Liver (tissue), 3 donors: ENCODE measurements at regions not wholly inside any gene's neighbourhood (a gene's known extent, or its start where the extent isn't known, plus 50 kb on each side); places are given as distances from the start of the nearest gene placed in this dataset.

ENCODE experiments used
- TAF1 ChIP-seq: conservative IDR thresholded peaks from 2 replicates; pipeline ENCODE4 v1.6.1; 2016; ENCODE audit warnings: antibody characterized with exemption, mild to moderate bottlenecking
- TF ChIP-seq, protein P1 (sequence below): fragments of 150-350 bp; IDR thresholded peaks from 2 replicates; pipeline ENCODE4 v1.5.1; 2017; ENCODE audit warnings: improper control_type of control experiment, low read depth, low read length; ENCODE audit not compliant: missing input control
- TF ChIP-seq, protein P2 (sequence below): IDR thresholded peaks from 2 replicates; pipeline ENCODE4 v1.6.1; 2016; ENCODE audit warnings: antibody characterized with exemption, mild to moderate bottlenecking
- donor health status: healthy.
- donor health status: healthy.

DNA sequence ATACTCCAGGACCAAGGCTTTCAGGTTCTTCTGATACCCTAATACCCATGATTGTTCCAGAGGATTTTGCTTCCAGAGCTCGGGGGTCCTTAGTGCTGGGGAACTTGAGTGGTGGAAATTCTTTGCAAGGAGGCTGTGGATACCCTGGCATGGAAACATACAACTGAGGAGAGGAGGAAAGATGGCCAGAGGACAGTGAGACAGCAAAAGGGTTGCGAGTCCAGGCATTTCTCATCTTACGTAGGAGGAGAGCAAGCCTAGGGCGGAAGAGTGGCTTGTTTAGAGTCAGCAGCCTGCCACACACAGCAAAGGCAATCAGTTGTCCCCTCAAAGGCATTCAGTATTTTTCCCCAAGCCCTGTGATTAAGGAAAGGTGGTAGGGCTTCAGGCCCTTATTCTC lies 73.5 kb downstream of the ADM start:
- TF ChIP-seq TAF1 = no peak
- TF ChIP-seq, protein P1, sequence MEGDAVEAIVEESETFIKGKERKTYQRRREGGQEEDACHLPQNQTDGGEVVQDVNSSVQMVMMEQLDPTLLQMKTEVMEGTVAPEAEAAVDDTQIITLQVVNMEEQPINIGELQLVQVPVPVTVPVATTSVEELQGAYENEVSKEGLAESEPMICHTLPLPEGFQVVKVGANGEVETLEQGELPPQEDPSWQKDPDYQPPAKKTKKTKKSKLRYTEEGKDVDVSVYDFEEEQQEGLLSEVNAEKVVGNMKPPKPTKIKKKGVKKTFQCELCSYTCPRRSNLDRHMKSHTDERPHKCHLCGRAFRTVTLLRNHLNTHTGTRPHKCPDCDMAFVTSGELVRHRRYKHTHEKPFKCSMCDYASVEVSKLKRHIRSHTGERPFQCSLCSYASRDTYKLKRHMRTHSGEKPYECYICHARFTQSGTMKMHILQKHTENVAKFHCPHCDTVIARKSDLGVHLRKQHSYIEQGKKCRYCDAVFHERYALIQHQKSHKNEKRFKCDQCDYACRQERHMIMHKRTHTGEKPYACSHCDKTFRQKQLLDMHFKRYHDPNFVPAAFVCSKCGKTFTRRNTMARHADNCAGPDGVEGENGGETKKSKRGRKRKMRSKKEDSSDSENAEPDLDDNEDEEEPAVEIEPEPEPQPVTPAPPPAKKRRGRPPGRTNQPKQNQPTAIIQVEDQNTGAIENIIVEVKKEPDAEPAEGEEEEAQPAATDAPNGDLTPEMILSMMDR = no peak
- TF ChIP-seq, protein P2, sequence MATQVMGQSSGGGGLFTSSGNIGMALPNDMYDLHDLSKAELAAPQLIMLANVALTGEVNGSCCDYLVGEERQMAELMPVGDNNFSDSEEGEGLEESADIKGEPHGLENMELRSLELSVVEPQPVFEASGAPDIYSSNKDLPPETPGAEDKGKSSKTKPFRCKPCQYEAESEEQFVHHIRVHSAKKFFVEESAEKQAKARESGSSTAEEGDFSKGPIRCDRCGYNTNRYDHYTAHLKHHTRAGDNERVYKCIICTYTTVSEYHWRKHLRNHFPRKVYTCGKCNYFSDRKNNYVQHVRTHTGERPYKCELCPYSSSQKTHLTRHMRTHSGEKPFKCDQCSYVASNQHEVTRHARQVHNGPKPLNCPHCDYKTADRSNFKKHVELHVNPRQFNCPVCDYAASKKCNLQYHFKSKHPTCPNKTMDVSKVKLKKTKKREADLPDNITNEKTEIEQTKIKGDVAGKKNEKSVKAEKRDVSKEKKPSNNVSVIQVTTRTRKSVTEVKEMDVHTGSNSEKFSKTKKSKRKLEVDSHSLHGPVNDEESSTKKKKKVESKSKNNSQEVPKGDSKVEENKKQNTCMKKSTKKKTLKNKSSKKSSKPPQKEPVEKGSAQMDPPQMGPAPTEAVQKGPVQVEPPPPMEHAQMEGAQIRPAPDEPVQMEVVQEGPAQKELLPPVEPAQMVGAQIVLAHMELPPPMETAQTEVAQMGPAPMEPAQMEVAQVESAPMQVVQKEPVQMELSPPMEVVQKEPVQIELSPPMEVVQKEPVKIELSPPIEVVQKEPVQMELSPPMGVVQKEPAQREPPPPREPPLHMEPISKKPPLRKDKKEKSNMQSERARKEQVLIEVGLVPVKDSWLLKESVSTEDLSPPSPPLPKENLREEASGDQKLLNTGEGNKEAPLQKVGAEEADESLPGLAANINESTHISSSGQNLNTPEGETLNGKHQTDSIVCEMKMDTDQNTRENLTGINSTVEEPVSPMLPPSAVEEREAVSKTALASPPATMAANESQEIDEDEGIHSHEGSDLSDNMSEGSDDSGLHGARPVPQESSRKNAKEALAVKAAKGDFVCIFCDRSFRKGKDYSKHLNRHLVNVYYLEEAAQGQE = no peak
